AG04449 (cell line): ENCODE measurements at regions not wholly inside any gene's neighbourhood (a gene's known extent, or its start where the extent isn't known, plus 50 kb on each side); places are given as distances from the start of the nearest gene placed in this dataset.

Experiments
- CTCF ChIA-PET: fragments of 350-600 bp; formaldehyde crosslinking; extraction: SDS; loops from one replicate; lab custom pipeline; 2021; ENCODE audit warnings: antibody characterized with exemption; lab: Yijun Ruan, JAX
- POLR2A ChIA-PET: fragments of 400-600, 350-600 bp; formaldehyde crosslinking; extraction: SDS; loops from one replicate; lab custom pipeline; 2020; ENCODE audit warnings: antibody characterized with exemption, inconsistent platforms; lab: Yijun Ruan, JAX
- DNase-seq: peaks from one replicate; pipeline ENCODE4 v3.0.0-alpha.2; 2010; ENCODE audit warnings: low read depth, low spot score
- H3K4me3 ChIP-seq: 2 replicates; pipeline ENCODE4 v1.5.1; 2011; ENCODE audit warnings: low read depth, mild to moderate bottlenecking, control low read depth, low read length
- TF ChIP-seq, protein P1 (sequence below): IDR thresholded peaks from one replicate; pipeline ENCODE4 v1.5.1; 2011; ENCODE audit warnings: mild to moderate bottlenecking, moderate library complexity, low read length, control low read depth, inconsistent platforms; ENCODE audit not compliant: insufficient read depth; ENCODE audit errors: missing control alignments

DNA sequence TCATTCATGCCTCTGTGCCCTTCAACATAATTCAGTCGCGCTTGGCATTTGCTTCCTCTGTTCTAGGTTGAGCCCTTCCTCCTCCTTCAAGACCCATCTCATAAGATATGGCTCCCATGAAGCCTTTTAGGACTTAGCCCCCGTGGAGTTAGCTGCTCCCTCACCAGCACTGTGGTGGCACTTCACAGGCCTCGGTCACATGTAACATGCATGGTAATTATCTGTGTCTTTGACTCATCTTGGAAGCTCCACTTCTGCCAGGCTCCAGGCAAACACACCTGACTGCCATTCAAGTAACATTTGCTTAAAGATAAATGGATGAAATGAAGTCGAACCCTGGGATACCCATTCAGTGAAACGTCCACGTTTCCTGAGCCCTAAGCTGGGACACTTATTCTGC, 484.7 kb downstream of the EIPR1 start:
- no peak overlapping the region for H3K4me3 ChIP-seq
- CTCF ChIA-PET, result no interaction called here
- POLR2A ChIA-PET, result no interaction called here
- TF ChIP-seq, protein P1, sequence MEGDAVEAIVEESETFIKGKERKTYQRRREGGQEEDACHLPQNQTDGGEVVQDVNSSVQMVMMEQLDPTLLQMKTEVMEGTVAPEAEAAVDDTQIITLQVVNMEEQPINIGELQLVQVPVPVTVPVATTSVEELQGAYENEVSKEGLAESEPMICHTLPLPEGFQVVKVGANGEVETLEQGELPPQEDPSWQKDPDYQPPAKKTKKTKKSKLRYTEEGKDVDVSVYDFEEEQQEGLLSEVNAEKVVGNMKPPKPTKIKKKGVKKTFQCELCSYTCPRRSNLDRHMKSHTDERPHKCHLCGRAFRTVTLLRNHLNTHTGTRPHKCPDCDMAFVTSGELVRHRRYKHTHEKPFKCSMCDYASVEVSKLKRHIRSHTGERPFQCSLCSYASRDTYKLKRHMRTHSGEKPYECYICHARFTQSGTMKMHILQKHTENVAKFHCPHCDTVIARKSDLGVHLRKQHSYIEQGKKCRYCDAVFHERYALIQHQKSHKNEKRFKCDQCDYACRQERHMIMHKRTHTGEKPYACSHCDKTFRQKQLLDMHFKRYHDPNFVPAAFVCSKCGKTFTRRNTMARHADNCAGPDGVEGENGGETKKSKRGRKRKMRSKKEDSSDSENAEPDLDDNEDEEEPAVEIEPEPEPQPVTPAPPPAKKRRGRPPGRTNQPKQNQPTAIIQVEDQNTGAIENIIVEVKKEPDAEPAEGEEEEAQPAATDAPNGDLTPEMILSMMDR, result no peak
- no peak for DNase-seq

- CTCF ChIA-PET, result no interaction called here
- no peak overlapping the region for H3K4me3 ChIP-seq
- no peak for DNase-seq
- POLR2A ChIA-PET, result no interaction called here
- TF ChIP-seq, protein P1, result no peak
Measured at GRCh38 chr2:2892378-2892777, 485.2 kb downstream of the EIPR1 start.

DNA sequence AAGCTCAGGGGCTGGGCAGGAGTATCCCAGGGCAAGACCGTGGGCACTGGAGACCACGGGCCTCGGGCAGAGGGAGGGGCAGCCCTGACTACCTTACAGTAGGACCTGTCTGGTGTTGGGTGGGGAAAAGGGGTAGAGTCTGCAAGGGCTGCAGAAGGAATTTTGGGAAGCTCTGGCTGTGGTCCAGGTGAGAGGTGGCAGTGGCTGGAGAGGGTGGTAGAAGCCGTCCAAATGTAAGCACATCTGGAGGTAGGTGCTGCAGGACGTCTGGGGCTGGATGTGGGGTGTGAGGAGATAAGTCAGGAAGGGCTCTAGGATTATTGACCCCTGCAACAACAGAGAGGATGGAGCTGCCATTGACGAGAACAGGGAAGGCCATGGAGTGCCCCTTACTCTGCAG, 486.7 kb downstream of the EIPR1 start:
- TF ChIP-seq, protein P1, result no peak
- H3K4me3 ChIP-seq, result no peak overlapping the region
- CTCF ChIA-PET, result no interaction called here
- POLR2A ChIA-PET, result no interaction called here
- DNase-seq, result no peak

DNA sequence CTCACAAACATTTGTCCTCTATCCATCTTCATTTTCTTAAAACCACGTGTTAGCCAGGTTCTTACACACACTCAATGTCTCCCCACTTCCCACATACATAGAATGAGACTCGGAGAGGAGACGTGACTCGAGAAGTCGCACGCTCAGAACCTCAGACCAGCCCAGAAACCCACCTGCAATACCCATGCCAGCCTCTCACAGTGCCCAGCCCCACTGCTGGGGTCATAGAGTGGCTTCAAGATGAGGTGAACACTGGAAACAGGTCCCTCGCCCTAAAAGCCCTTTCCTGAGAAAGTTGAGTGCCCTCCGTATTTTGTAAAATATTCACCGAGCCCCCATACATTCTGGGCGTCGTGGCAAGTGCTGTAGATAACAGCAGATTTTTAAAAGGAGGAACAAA, 487.4 kb downstream of the EIPR1 start:
- ChIA-PET POLR2A (no interaction called here), CTCF (no interaction called here)
- TF ChIP-seq, protein P1, result no peak

GRCh38 chr2:2889646-2890045, 488.0 kb downstream of the EIPR1 start:
- DNase-seq, result no peak
- CTCF ChIA-PET, result no interaction called here
- POLR2A ChIA-PET, result no interaction called here
- no peak overlapping the region for H3K4me3 ChIP-seq
- TF ChIP-seq, protein P1, result no peak

More for the DNA sequence above, 487.4 kb downstream of the EIPR1 start:
- no peak overlapping the region for H3K4me3 ChIP-seq
- no peak for DNase-seq

DNA sequence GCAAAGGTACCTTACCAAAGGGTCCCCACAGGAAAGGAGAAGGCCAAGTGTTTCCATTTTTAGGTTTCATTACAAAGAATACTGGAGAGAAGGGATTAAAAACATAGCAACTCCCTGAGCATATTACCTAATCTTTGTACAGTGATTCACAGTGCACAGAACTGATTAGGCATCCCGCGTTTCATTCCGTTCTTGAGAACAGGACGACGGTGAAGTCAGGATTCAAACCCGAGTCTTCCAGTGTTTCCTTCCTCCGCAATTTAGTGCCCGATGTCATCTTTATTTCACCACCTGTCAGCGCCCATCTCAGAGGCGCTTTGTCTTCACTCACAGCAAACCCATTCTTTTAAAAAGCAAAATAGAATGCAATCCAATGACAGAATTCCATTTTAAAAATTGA, 488.5 kb downstream of the EIPR1 start:
- TF ChIP-seq, protein P1, result no peak
- ChIA-PET POLR2A (no interaction called here), CTCF (no interaction called here)
- H3K4me3 ChIP-seq, result no peak overlapping the region
- DNase-seq, result no peak
